Nephron (organoid): ENCODE measurements at regions not wholly inside any gene's neighbourhood (a gene's known extent, or its start where the extent isn't known, plus 50 kb on each side); places are given as distances from the start of the nearest gene placed in this dataset.

Experiments
- H3K27ac Mint-ChIP-seq, 3 experiments: 2 replicates each; pipeline ENCODE4 v1.8.0; 2020; ENCODE audit warnings: mixed read lengths in 3 of 3, mild to moderate bottlenecking in 2 of 3, moderate library complexity in 1 of 3
- H3K27me3 Mint-ChIP-seq: 2 replicates; pipeline ENCODE4 v1.8.0; 2021; ENCODE audit warnings: low read depth, mild to moderate bottlenecking, moderate library complexity, mixed read lengths
- H3K36me3 Mint-ChIP-seq: 2 replicates; pipeline ENCODE4 v1.8.0; 2020; ENCODE audit warnings: low read depth, mixed read lengths
- H3K4me1 Mint-ChIP-seq: 2 replicates; pipeline ENCODE4 v1.8.0; 2020; ENCODE audit warnings: mixed read lengths
- H3K4me3 Mint-ChIP-seq, 3 experiments: 2 replicates each; pipeline ENCODE4 v1.8.0; 2020; ENCODE audit warnings: mild to moderate bottlenecking in 3 of 3, mixed read lengths in 3 of 3, moderate library complexity in 2 of 3
- H3K9me3 Mint-ChIP-seq: 2 replicates; pipeline ENCODE4 v1.8.0; 2020; ENCODE audit warnings: mixed read lengths
- CTCF ChIP-seq, 3 experiments: fragments of 200-600 bp; sonication (generic); IDR thresholded peaks; one replicate each; pipeline ENCODE4 v1.5.0; 2021; ENCODE audit warnings: antibody characterized with exemption in 3 of 3; ENCODE audit not compliant: unreplicated experiment in 3 of 3

GRCh38 chr18:75871596-75871995, 444.1 kb upstream of the SMIM21 start:
- Mint-ChIP-seq H3K27ac (no peak overlapping the region), H3K4me3 (no peak overlapping the region), H3K27me3 (no peaks in the 10 kb centered on the region), H3K36me3 (no peaks in the 10 kb centered on the region), H3K9me3 (peaks cover 12% of the 10 kb centered on the region), H3K4me1 (peaks cover 17% of the 10 kb centered on the region)
- no peak for TF ChIP-seq CTCF (IDR thresholded peaks at IDR 0.05; ENCODE audit: unreplicated experiment in 3 of 3)

GRCh38 chr18:75869162-75869561, 441.7 kb upstream of the SMIM21 start:
- peaks cover 7% of the 10 kb centered on the region for H3K27me3 Mint-ChIP-seq
- no peak overlapping the region for H3K27ac Mint-ChIP-seq
- no peak for TF ChIP-seq CTCF (IDR thresholded peaks at IDR 0.05; ENCODE audit: unreplicated experiment in 3 of 3)
- peaks cover 3% of the 10 kb centered on the region for H3K9me3 Mint-ChIP-seq
- no peak overlapping the region for H3K4me3 Mint-ChIP-seq
- peaks cover 17% of the 10 kb centered on the region for H3K4me1 Mint-ChIP-seq
- H3K36me3 Mint-ChIP-seq: no peaks in the 10 kb centered on the region

- no peak for TF ChIP-seq CTCF (IDR thresholded peaks at IDR 0.05; ENCODE audit: unreplicated experiment in 3 of 3)
- no peaks in the 10 kb centered on the region for H3K36me3 Mint-ChIP-seq
- peaks cover 3% of the 10 kb centered on the region for H3K9me3 Mint-ChIP-seq
- H3K4me1 Mint-ChIP-seq: peaks cover 17% of the 10 kb centered on the region
- no peak overlapping the region for H3K4me3 Mint-ChIP-seq
- peaks cover 7% of the 10 kb centered on the region for H3K27me3 Mint-ChIP-seq
- no peak overlapping the region for H3K27ac Mint-ChIP-seq
Observed at GRCh38 chr18:75868031-75868430, 440.5 kb upstream of the SMIM21 start.

- H3K9me3 Mint-ChIP-seq: peaks cover 1% of the 10 kb centered on the region
- H3K4me3 Mint-ChIP-seq: no peak overlapping the region
- H3K27ac Mint-ChIP-seq: no peak overlapping the region
- TF ChIP-seq CTCF (IDR thresholded peaks at IDR 0.05; ENCODE audit: unreplicated experiment in 3 of 3): no peak
- H3K4me1 Mint-ChIP-seq: peaks cover 15% of the 10 kb centered on the region
- no peaks in the 10 kb centered on the region for H3K36me3 Mint-ChIP-seq
- peaks cover 11% of the 10 kb centered on the region for H3K27me3 Mint-ChIP-seq
Observed at GRCh38 chr18:75865639-75866038, 438.1 kb upstream of the SMIM21 start.

- TF ChIP-seq CTCF (IDR thresholded peaks at IDR 0.05; ENCODE audit: unreplicated experiment in 3 of 3): no peak
- Mint-ChIP-seq H3K27me3 (peaks cover 12% of the 10 kb centered on the region), H3K27ac (no peak overlapping the region), H3K4me3 (no peak overlapping the region), H3K9me3 (no peaks in the 10 kb centered on the region), H3K4me1 (peaks cover 12% of the 10 kb centered on the region), H3K36me3 (no peaks in the 10 kb centered on the region)
Observed at GRCh38 chr18:75864816-75865215, 437.3 kb upstream of the SMIM21 start.

- no peak for TF ChIP-seq CTCF (IDR thresholded peaks at IDR 0.05; ENCODE audit: unreplicated experiment in 3 of 3)
- H3K4me1 Mint-ChIP-seq: peaks cover 1% of the 10 kb centered on the region
- peaks cover 12% of the 10 kb centered on the region for H3K27me3 Mint-ChIP-seq
- no peak overlapping the region for H3K27ac Mint-ChIP-seq
- H3K4me3 Mint-ChIP-seq: no peak overlapping the region
- H3K9me3 Mint-ChIP-seq: no peaks in the 10 kb centered on the region
- no peaks in the 10 kb centered on the region for H3K36me3 Mint-ChIP-seq
Observed at GRCh38 chr18:75863696-75864095, 436.2 kb upstream of the SMIM21 start.
